SK-N-SH (cell line): ENCODE measurements at regions not wholly inside any gene's neighbourhood (a gene's known extent, or its start where the extent isn't known, plus 50 kb on each side); places are given as distances from the start of the nearest gene placed in this dataset.

Experiments used
- CTCF ChIA-PET: fragments of 300-600, 350-600 bp; formaldehyde crosslinking; extraction: SDS; loops from one replicate; lab custom pipeline; 2021; lab: Yijun Ruan, JAX
- POLR2A ChIA-PET: fragments of 350-600 bp; sonication (Branson Sonifier 250); formaldehyde crosslinking; extraction: SDS; loops from one replicate; lab custom pipeline; 2020; ENCODE audit warnings: antibody characterized with exemption, inconsistent platforms; lab: Yijun Ruan, JAX
- DNase-seq: peaks from one replicate; pipeline ENCODE4 v3.0.0; 2012
- H2AFZ ChIP-seq: fragments of 200-600 bp; sonication (generic); 2 replicates; pipeline ENCODE4 v1.8.1; 2016; ENCODE audit warnings: antibody characterized with exemption, mild to moderate bottlenecking, low read depth
- H3F3A ChIP-seq: fragments of 200-600 bp; sonication (generic); replicated peaks from 2 replicates; pipeline ENCODE3; 2016; ENCODE audit warnings: antibody characterized with exemption, mild to moderate bottlenecking; ENCODE audit not compliant: insufficient read depth
- H3K27ac ChIP-seq, 2 experiments: fragments of 200-500 bp in 1 of 2; fragments of 200-600 bp in 1 of 2; sonication (Bioruptor generic) in 1 of 2; sonication (generic), shearing (Covaris generic) in 1 of 2; 2 replicates each; pipeline versions ENCODE4 v1.5.1 to v1.6.1; 2014 to 2016; ENCODE audit warnings: low read depth in 2 of 2, inconsistent platforms in 1 of 2, low read length in 1 of 2, mild to moderate bottlenecking in 1 of 2, mixed read lengths in 1 of 2
- H3K27me3 ChIP-seq: fragments of 200-600 bp; sonication (generic), shearing (Covaris generic); 2 replicates; pipeline ENCODE4 v1.6.1; 2016; ENCODE audit warnings: mixed run types; ENCODE audit not compliant: insufficient read depth
- H3K36me3 ChIP-seq, 2 experiments: fragments of 200-500 bp in 1 of 2; fragments of 200-600 bp in 1 of 2; sonication (Bioruptor generic) in 1 of 2; sonication (generic) in 1 of 2; replicated peaks in 1 of 2; 2 replicates each; pipeline versions ENCODE3 to v1.5.1; 2014 to 2016; ENCODE audit warnings: low read length in 1 of 2, mild to moderate bottlenecking in 1 of 2; ENCODE audit not compliant: insufficient read depth in 2 of 2, control insufficient read depth in 1 of 2
- H3K4me1 ChIP-seq, 2 experiments: fragments of 200-500 bp in 1 of 2; fragments of 200-600 bp in 1 of 2; sonication (Bioruptor generic) in 1 of 2; sonication (generic), shearing (Covaris generic) in 1 of 2; 2 replicates each; pipeline versions ENCODE4 v1.5.1 to v1.6.1; 2014 to 2016; ENCODE audit warnings: low read depth in 1 of 2, low read length in 1 of 2, mixed run types in 1 of 2; ENCODE audit not compliant: insufficient read depth in 2 of 2, control insufficient read depth in 1 of 2
- H3K4me2 ChIP-seq: fragments of 200-600 bp; sonication (generic), shearing (Covaris generic); 2 replicates; pipeline ENCODE4 v1.6.1; 2017; ENCODE audit warnings: mixed run types
- H3K4me3 ChIP-seq, 2 experiments: fragments of 200-500 bp in 1 of 2; fragments of 200-600 bp in 1 of 2; sonication (Bioruptor generic) in 1 of 2; sonication (generic), shearing (Covaris generic) in 1 of 2; 2 replicates each; pipeline versions ENCODE4 v1.5.1 to v1.8.1; 2014 to 2016; ENCODE audit warnings: low read depth in 2 of 2, inconsistent platforms in 1 of 2, low read length in 1 of 2, mild to moderate bottlenecking in 1 of 2, mixed read lengths in 1 of 2, moderate library complexity in 1 of 2
- H3K79me2 ChIP-seq: fragments of 200-600 bp; sonication (generic); 2 replicates; pipeline ENCODE4 v1.8.1; 2017; ENCODE audit warnings: mild to moderate bottlenecking; ENCODE audit not compliant: insufficient read depth
- H3K9ac ChIP-seq: fragments of 200-600 bp; sonication (generic); 2 replicates; pipeline ENCODE4 v1.6.1; 2017; ENCODE audit warnings: mixed run types
- H3K9me2 ChIP-seq: fragments of 200-600 bp; sonication (generic); 2 replicates; pipeline ENCODE4 v1.6.1; 2017; ENCODE audit warnings: mixed run types
- H3K9me3 ChIP-seq: fragments of 200-600 bp; sonication (generic); 2 replicates; pipeline ENCODE4 v1.6.1; 2017; ENCODE audit warnings: mixed run types, mild to moderate bottlenecking, moderate library complexity
- H4K20me1 ChIP-seq: fragments of 200-600 bp; sonication (generic); 2 replicates; pipeline ENCODE4 v1.6.1; 2017; ENCODE audit warnings: mild to moderate bottlenecking, mixed run types; ENCODE audit not compliant: insufficient read depth
- CHD2 ChIP-seq: fragments of 150-350 bp; IDR thresholded peaks from 2 replicates; pipeline ENCODE4 v1.6.1; 2018; ENCODE audit warnings: low read length; ENCODE audit not compliant: partially characterized antibody
- ELF1 ChIP-seq: IDR thresholded peaks from 2 replicates; pipeline ENCODE4 v1.4.0; 2012
- EZH2phosphoT487 ChIP-seq: fragments of 200-600 bp; sonication (generic); IDR thresholded peaks from 2 replicates; pipeline ENCODE4 v1.6.1; 2017; ENCODE audit warnings: low read depth, mixed run types, mild to moderate bottlenecking, antibody characterized with exemption, moderate library complexity, borderline replicate concordance
- GABPA ChIP-seq: IDR thresholded peaks from 2 replicates; pipeline ENCODE4 v1.4.0; 2012; ENCODE audit warnings: low read depth, mild to moderate bottlenecking
- JUND ChIP-seq: IDR thresholded peaks from 2 replicates; pipeline ENCODE4 v1.4.0; 2012
- MEF2A ChIP-seq: IDR thresholded peaks from 2 replicates; pipeline ENCODE4 v1.4.0; 2012; ENCODE audit warnings: low read depth, borderline replicate concordance
- NRF1 ChIP-seq: IDR thresholded peaks from 2 replicates; pipeline ENCODE4 v1.6.1; 2012; ENCODE audit warnings: low read depth, mild to moderate bottlenecking, low read length
- POLR2AphosphoS5 ChIP-seq: IDR thresholded peaks from 2 replicates; pipeline ENCODE4 v1.6.1; 2012; ENCODE audit warnings: low read depth, low read length
- RAD21 ChIP-seq: IDR thresholded peaks from 2 replicates; pipeline ENCODE4 v1.6.1; 2012; ENCODE audit warnings: mild to moderate bottlenecking, low read length
- RCOR1 ChIP-seq: fragments of 150-350 bp; IDR thresholded peaks from 2 replicates; pipeline ENCODE4 v1.6.1; 2017; ENCODE audit warnings: antibody characterized with exemption, low read length
- RFX5 ChIP-seq: IDR thresholded peaks from 2 replicates; pipeline ENCODE4 v1.6.1; 2012; ENCODE audit warnings: mild to moderate bottlenecking, improper control_type of control experiment, low read length
- RXRA ChIP-seq: IDR thresholded peaks from 2 replicates; pipeline ENCODE4 v1.4.0; 2012; ENCODE audit warnings: low read depth, mild to moderate bottlenecking, borderline replicate concordance
- SMC3 ChIP-seq: IDR thresholded peaks from 2 replicates; pipeline ENCODE4 v1.6.1; 2012; ENCODE audit warnings: low read depth, low read length, improper control_type of control experiment
- TAF1 ChIP-seq: IDR thresholded peaks from 2 replicates; pipeline ENCODE4 v1.6.1; 2012; ENCODE audit warnings: low read depth, mild to moderate bottlenecking, low read length, moderate library complexity, borderline replicate concordance
- TEAD4 ChIP-seq: IDR thresholded peaks from 2 replicates; pipeline ENCODE4 v1.4.0; 2012; ENCODE audit warnings: mild to moderate bottlenecking, borderline replicate concordance; ENCODE audit not compliant: insufficient read depth
- WGBS: methylation state at CpG from one replicate; pipeline ENCODE4 v1.1.6; 2017; ENCODE audit warnings: low lambda C conversion rate; 5-methylcytosine and 5-hydroxymethylcytosine counted together
- TF ChIP-seq, protein P1 (sequence below): IDR thresholded peaks from 2 replicates; pipeline ENCODE4 v1.6.1; 2012; ENCODE audit warnings: mild to moderate bottlenecking, low read depth, low read length, moderate library complexity
- TF ChIP-seq, protein P2 (sequence below): IDR thresholded peaks from 2 replicates; pipeline ENCODE4 v1.4.0; 2012; ENCODE audit warnings: low read depth, borderline replicate concordance

DNA sequence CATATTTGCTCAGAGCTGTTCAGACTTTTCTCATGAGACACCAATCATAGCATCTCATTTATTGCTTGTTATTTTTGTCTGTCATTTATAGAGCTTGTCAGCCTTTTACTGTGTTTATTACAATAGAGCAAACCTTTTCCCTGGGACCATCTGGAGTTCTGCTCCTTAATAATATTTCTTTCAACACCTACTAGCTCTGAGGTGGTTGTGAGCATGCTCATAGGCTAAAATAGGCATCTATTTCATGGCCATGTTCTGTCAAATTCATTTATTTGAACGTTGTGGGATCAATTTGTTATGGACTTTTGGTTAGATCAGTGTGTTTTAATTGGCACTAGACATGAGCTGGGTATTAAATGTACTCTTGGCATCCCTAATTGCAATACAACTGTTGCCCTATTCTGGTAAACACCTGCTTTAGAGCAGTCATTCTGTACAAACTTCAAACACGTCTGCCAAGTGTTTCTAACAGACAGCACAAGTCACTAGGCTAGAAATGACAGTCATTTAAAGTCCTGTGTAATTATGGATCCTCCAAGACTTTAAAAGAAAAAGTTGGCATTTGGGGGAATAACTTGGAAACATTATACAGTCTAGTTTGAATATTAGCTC, 766.3 kb downstream of the ZNF385D start:
- ChIA-PET CTCF (interaction anchor here (0.6 to 1.5 kb wide), 2 partner anchors 8 to 875 kb away, joined by 3 to 5 read pairs; no protein-coding TSS in a partner anchor), POLR2A (no interaction called here)
- Histone ChIP-seq H3K27me3 (no peaks in the 10 kb centered on the region), H3K4me2 (no peak overlapping the region), H3K79me2 (no peaks in the 10 kb centered on the region), H2AFZ (no peak overlapping the region), H4K20me1 (no peaks in the 10 kb centered on the region), H3F3A (no peaks in the 10 kb centered on the region), H3K36me3 (no peaks in the 10 kb centered on the region), H3K4me3 (no peak overlapping the region), H3K9me3 (no peaks in the 10 kb centered on the region), H3K4me1 (no peaks in the 10 kb centered on the region), H3K27ac (no peak overlapping the region), H3K9me2 (no peaks in the 10 kb centered on the region; the same call in 1 of the 2 replicates), H3K9ac (no peak overlapping the region)
- 13% methylated on average over 2 of the region's 2 CpGs for WGBS
- TF ChIP-seq RCOR1 (no peak), ELF1 (no peak), MEF2A (no peak), RFX5 (no peak), TEAD4 (no peak), TAF1 (no peak), SMC3 (no peak)
- TF ChIP-seq, protein P1, sequence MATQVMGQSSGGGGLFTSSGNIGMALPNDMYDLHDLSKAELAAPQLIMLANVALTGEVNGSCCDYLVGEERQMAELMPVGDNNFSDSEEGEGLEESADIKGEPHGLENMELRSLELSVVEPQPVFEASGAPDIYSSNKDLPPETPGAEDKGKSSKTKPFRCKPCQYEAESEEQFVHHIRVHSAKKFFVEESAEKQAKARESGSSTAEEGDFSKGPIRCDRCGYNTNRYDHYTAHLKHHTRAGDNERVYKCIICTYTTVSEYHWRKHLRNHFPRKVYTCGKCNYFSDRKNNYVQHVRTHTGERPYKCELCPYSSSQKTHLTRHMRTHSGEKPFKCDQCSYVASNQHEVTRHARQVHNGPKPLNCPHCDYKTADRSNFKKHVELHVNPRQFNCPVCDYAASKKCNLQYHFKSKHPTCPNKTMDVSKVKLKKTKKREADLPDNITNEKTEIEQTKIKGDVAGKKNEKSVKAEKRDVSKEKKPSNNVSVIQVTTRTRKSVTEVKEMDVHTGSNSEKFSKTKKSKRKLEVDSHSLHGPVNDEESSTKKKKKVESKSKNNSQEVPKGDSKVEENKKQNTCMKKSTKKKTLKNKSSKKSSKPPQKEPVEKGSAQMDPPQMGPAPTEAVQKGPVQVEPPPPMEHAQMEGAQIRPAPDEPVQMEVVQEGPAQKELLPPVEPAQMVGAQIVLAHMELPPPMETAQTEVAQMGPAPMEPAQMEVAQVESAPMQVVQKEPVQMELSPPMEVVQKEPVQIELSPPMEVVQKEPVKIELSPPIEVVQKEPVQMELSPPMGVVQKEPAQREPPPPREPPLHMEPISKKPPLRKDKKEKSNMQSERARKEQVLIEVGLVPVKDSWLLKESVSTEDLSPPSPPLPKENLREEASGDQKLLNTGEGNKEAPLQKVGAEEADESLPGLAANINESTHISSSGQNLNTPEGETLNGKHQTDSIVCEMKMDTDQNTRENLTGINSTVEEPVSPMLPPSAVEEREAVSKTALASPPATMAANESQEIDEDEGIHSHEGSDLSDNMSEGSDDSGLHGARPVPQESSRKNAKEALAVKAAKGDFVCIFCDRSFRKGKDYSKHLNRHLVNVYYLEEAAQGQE: no peak
- no peak for DNase-seq

DNA sequence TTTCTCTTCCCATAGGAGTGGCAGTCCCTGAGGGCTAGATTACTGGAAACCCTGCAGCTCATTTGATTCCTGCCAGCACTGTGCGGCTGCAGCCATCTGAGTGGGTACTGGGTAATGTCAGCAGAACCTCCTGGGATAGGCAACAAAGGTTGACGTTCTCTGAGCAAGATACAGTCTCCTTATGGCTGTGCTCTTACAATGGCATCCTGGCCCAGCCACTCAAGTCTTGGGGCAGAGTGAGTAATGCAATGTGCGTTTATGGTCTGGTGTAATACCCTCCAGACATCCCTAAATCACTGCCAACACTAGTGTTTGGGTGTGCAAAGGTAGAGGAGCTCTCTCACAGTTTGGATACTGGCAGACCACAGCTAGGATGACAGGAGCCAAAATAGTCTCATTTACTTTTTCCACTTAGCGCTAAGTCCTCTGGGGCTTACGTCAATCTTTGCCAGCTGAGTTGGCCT, 775.8 kb downstream of the ZNF385D start:
- WGBS: 67% methylated on average over 5 of the region's 5 CpGs
- Histone ChIP-seq H2AFZ (no peak overlapping the region), H3K27ac (no peak overlapping the region), H4K20me1 (no peaks in the 10 kb centered on the region), H3K4me2 (no peak overlapping the region), H3K9ac (no peak overlapping the region), H3K4me3 (no peak overlapping the region), H3K9me3 (no peaks in the 10 kb centered on the region), H3K79me2 (no peaks in the 10 kb centered on the region), H3K9me2 (0 out of 2 replicates have a peak, but pooled peaks cover 4% of the 10 kb centered on the region), H3K27me3 (no peaks in the 10 kb centered on the region), H3K4me1 (peaks cover 0 to 15% of the 10 kb centered on the region in 2 experiments; a peak in 1 of 4 replicates), H3F3A (no peaks in the 10 kb centered on the region), H3K36me3 (no peaks in the 10 kb centered on the region)
- no peak for DNase-seq
- POLR2A ChIA-PET: no interaction called here
- CTCF ChIA-PET: interaction anchor here (0.6 to 0.7 kb wide), 2 partner anchors 9 to 13 kb away, joined by 3 read pairs; no protein-coding TSS in a partner anchor
- no peak for TF ChIP-seq RXRA
- TF ChIP-seq, protein P2, sequence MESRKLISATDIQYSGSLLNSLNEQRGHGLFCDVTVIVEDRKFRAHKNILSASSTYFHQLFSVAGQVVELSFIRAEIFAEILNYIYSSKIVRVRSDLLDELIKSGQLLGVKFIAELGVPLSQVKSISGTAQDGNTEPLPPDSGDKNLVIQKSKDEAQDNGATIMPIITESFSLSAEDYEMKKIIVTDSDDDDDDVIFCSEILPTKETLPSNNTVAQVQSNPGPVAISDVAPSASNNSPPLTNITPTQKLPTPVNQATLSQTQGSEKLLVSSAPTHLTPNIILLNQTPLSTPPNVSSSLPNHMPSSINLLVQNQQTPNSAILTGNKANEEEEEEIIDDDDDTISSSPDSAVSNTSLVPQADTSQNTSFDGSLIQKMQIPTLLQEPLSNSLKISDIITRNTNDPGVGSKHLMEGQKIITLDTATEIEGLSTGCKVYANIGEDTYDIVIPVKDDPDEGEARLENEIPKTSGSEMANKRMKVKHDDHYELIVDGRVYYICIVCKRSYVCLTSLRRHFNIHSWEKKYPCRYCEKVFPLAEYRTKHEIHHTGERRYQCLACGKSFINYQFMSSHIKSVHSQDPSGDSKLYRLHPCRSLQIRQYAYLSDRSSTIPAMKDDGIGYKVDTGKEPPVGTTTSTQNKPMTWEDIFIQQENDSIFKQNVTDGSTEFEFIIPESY: no peak
- TF ChIP-seq GABPA: no peak
- no peak for TF ChIP-seq RAD21
- TF ChIP-seq POLR2AphosphoS5: no peak
- TF ChIP-seq JUND: no peak
- no peak for TF ChIP-seq NRF1
- no peak for TF ChIP-seq RFX5
- TF ChIP-seq CHD2: no peak
- no peak for TF ChIP-seq EZH2phosphoT487
